GM21825 (cell line): ENCODE measurements at regions not wholly inside any gene's neighbourhood (a gene's known extent, or its start where the extent isn't known, plus 50 kb on each side); places are given as distances from the start of the nearest gene placed in this dataset.

Source experiments
- ATAC-seq: cut with Tn5 transposase; IDR thresholded peaks from one replicate; pipeline ENCODE4 v1.9.1; 2021; ENCODE audit warnings: mild to moderate bottlenecking, moderate library complexity; ENCODE audit not compliant: unreplicated experiment

GRCh38 chr10:36147529-36147928 lies 505.4 kb upstream of the FZD8 start:
- ATAC-seq = no peak

DNA sequence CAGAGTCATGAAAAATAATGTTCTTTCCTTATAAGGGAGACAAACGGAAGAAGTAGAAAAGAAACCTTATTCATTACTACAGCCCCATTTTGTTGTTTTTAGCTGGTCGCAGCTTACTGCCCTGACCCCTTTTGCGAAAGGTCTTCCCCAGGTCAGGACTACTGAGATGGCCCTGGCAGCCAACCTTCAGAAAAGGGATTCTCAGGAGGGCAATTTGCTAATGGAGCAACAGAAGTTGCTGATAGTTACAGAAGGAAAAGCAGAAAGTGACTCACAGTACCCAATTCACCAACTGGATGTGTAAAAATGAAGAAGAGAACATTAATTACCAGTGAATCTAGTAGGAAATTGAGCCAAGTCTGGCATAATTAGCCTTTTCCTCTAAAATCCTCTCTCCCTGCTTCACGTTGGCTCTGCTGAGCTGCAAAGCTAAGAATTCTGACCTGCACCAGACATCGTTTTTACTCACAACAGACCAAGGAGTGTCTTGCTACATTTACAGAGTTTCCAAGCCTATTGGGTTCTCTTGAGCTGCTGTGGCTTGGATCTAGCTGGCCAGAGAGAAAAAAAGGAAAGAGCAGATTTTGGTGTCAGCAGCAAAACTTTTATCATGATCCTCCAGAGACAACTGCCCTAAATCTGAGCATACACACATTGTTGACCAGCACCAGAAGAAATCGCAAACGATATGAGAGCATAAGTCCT lies 499.9 kb upstream of the FZD8 start:
- no peak for ATAC-seq

DNA sequence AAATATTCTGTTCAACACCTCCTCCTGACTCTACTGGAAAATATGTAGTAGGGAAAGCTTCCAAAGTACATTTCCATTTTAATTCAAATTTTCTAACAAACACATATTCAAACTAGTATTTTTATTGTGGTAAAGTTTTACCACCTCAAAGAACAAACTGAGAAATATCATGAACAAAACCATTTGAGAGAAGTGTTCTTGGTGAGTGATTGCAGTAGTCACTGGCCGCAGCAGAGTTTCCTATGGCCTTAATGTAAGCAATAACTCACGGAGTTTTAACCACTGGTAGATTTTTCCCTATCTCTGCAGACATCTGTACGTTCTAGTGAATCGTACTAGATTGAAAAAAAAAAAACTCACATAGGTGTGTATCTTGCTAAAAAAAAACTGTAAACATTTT lies 487.0 kb upstream of the FZD8 start:
- ATAC-seq = no peak

DNA sequence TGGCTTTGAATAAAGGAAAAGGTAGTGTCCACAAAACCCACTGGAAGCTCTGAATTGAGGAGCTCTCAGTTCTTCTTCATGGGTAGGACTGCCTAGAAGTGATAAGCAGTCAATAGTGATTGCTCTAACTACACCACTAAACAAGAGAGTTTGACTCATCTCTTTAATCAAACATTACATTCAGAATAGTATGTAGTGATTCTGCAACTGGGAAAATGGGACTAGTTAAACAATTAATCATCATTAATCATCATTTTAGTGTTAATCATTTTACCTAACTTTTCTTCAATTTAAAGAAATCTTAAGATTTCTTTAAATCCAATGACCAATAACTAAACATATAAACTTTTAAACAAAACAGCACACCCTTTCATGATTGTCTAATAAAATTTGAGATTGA lies 484.0 kb upstream of the FZD8 start:
- no peak for ATAC-seq

DNA sequence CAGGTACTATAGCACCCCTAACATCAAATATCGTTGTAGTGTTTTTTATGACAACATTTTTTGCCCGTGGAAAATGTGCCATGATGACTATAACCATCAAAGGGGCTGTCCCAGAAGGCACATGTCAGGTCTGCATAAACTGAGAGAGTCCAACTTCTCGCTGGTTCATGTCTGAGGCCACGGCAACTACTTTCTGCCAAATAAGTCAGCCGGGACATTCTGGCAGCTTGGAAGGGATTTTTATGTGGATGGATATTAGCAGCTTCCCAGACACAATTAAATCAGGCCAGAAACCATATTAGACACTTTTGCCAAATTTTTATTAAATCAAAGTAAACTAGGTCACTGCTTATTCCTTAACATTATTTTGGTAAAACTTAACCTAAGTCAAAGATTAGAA lies 477.4 kb upstream of the FZD8 start:
- ATAC-seq = no peak

- ATAC-seq = no peak
These were observed 476.2 kb upstream of the FZD8 start for GRCh38 chr10:36118314-36118713.

- ATAC-seq = no peak
These were observed 475.8 kb upstream of the FZD8 start for GRCh38 chr10:36117890-36118289.

DNA sequence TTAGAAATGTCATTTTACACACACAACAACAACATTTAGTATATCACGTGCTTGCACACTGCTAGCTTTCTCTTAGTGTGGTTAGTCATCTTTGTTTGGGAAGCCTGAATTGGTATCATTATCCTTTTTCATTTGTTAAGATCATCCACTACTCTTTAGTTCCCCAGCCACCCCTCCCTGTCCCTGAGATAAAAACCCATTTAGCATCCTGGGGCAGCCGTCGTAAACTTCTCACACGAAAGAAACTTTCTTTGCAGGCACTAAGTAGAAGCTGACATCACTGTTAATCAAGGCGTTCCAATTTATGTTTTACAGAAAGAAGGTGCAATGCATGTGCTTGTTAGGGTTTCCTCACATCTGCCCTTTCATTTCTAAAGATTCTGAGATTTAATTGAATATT lies 475.1 kb upstream of the FZD8 start:
- ATAC-seq = no peak

GRCh38 chr10:36116731-36117130 lies 474.6 kb upstream of the FZD8 start:
- ATAC-seq = no peak

GRCh38 chr10:36116040-36116439 lies 473.9 kb upstream of the FZD8 start:
- ATAC-seq = no peak

DNA sequence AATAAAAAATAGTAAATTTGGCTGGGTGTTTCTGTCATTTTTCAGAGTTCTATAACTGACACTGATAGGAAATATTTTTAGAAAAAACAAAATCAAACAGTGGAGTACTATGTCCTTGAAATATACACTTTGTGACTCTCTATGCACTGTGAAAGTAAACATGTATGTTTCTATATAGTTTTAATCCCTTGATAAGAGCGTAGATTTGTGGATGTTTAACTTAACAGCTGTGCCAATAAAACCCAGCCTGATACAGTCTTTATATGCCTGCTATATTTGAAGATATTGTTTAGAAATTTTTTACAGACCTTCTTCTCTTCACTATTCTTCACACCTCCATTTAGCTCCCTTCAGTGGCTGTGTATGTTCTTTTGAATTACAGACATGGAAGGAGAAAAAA lies 473.3 kb upstream of the FZD8 start:
- no peak for ATAC-seq

- ATAC-seq = no peak
These were observed 472.8 kb upstream of the FZD8 start for GRCh38 chr10:36114913-36115312.

- no peak for ATAC-seq
These were observed 472.0 kb upstream of the FZD8 start for GRCh38 chr10:36114141-36114540.

DNA sequence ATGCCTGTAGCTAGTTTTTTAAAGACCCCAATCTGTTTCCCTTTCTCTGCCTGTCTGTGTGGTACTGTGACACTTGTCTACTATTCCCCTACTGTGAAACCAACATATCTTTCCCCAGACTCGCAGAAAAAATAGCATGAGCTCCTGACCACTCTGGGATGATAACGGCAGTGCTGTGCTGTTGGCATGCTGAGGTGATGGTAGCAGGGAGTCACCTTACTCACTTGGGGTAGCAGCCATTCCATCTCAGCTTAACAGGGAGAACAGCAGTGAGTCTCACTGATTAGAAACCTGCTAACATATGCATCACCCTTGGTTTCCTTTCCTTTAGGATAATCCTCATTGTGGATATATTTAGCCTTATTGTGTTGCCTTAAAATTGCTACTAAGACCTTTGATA lies 469.6 kb upstream of the FZD8 start:
- ATAC-seq = no peak

GRCh38 chr10:36110097-36110496 lies 468.0 kb upstream of the FZD8 start:
- ATAC-seq = no peak

DNA sequence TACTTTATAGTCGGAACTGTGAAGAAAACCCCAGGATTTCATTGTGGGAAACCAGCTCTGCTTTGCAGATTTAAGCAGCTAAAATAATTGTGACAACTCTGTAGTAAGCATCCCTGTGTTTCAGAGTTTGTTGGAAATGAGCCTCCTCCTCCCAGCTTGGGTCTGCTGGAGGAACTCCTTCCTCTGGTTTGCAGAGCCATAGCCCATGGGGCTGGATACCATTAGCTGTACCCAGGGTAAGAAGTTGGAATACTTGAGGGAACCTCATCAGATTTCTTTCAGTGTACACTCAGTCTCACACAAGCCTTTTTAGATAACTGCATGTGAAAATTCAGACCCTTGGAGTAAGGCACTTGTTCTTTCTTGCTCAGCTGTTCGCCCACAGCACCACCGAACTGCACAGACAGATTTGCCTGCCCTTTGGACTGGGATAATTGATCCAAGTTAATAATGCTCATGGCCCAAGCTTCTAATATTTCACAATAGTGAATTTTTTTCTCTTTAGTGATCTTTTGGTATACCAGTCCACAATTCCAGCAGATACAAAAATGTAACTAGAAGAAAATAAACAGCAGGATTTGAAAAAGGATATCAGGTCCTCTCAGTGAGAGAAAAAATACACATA lies 467.4 kb upstream of the FZD8 start:
- ATAC-seq = no peak

GRCh38 chr10:36097696-36098095 lies 455.6 kb upstream of the FZD8 start:
- no peak for ATAC-seq

DNA sequence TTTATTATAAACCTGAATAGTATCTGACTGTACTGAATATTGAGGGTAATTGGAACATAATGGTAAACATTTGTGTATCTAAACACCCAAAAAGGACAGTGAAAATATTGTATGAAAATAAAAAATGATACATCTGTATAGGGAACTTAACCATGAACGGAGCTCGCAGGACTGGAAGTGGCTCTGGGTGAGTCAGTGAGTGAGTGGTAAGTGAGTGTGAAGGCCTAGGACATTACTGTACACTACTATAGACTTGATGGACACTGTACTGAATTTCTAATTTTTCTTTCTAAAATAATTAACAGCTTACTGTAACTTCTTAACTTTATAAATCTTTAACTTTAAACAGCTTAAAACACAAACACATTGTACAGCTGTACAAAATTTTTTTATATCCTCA lies 454.5 kb upstream of the FZD8 start:
- no peak for ATAC-seq

GRCh38 chr10:36094096-36094495 lies 452.0 kb upstream of the FZD8 start:
- no peak for ATAC-seq

DNA sequence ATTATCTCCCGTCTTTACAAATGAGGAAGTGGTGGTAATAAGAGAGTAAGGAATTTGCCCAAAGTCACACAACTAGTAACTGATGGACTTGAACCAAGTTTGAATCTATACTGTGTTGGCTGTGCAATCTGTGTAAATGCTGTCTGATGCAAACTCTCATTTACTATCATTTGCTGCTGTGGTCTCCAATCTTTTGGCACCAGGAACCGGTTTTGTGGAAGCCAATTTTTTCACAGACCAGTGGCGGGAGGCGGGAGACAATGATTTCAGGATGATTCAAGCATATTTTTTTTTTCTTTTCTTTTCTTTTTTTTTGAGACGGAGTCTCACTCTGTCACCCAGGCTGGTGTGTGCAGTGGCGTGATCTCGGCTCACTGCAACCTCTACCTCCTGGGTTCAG lies 450.0 kb upstream of the FZD8 start:
- no peak for ATAC-seq

GRCh38 chr10:36091007-36091406 lies 448.9 kb upstream of the FZD8 start:
- no peak for ATAC-seq

GRCh38 chr10:36089790-36090440 lies 447.8 kb upstream of the FZD8 start:
- ATAC-seq = no peak
